ENCODE measurements at regions not wholly inside any gene's neighbourhood (a gene's known extent, or its start where the extent isn't known, plus 50 kb on each side); places are given as distances from the start of the nearest gene placed in this dataset.

DNA sequence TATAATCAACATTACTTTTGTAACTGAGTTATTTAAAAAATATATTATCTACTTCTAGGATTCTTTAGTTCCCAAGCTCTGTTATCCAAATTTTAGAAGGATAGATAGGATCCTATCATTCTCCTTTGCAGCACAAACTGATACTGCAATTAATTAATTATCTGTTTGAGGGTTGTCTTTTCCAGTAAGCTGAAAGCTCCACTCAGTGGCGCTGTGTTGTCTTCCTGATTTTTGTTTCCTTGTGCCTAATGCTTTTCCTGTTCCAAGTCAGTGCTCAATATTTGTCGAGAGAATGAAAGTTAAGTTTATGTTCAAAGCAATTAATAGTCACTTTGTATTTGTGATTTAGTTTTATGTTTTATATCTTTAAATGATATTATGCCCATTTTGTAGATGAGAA, 107.4 kb upstream of the ANK2 start:
- Histone ChIP-seq H3K9me3 (no peaks in the 10 kb centered on the region), H3K36me3 (no peaks in the 10 kb centered on the region), H3K4me1 (ENCODE audit: control insufficient read depth in 1 of 2, low read depth in 2 of 2) (no peaks in the 10 kb centered on the region), H3K27me3 (replicated peaks; ENCODE audit: insufficient read depth) (no peaks in the 10 kb centered on the region), H3K4me3 (no peak overlapping the region), H3K27ac (no peak overlapping the region)
- ATAC-seq (ENCODE audit: insufficient number of reproducible peaks, low FRiP score, low read depth) (no peak), DNase-seq (ENCODE audit: low spot score) (no peak)
- TF ChIP-seq CTCF (IDR thresholded peaks at IDR 0.05), result no peak

DNA sequence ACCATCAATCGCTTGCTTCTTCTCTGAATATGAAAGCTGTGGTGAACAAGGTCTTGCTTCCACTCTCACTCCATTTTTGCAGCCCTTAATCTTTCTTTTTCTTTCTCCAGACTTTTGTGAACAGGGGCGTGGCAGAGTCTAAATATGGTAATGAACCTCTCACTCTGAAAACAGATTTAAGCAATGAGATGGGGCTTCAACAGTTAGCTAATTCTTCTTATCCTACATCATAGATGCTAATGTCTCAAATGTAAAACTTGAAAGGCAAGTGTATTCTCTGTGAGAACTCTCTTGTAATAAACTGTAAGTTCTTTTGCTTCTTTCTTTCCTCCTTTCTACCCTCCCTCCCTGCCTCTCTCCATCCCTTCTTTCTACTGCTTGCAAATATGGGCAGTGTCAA, 106.5 kb upstream of the ANK2 start:
- H3K9me3 ChIP-seq, result no peaks in the 10 kb centered on the region
- H3K4me1 ChIP-seq (ENCODE audit: control insufficient read depth in 1 of 2, low read depth in 2 of 2), result no peaks in the 10 kb centered on the region
- DNase-seq (ENCODE audit: low spot score), result no peak
- H3K36me3 ChIP-seq, result no peaks in the 10 kb centered on the region
- ATAC-seq (ENCODE audit: insufficient number of reproducible peaks, low FRiP score, low read depth), result no peak
- no peaks in the 10 kb centered on the region for H3K27me3 ChIP-seq (replicated peaks; ENCODE audit: insufficient read depth)
- no peak overlapping the region for H3K27ac ChIP-seq
- H3K4me3 ChIP-seq, result no peak overlapping the region
- no peak for TF ChIP-seq CTCF (IDR thresholded peaks at IDR 0.05)

GRCh38 chr4:112944006-112944405, 105.4 kb upstream of the ANK2 start:
- Histone ChIP-seq H3K9me3 (no peaks in the 10 kb centered on the region), H3K27ac (no peak overlapping the region), H3K4me1 (ENCODE audit: control insufficient read depth in 1 of 2, low read depth in 2 of 2) (no peaks in the 10 kb centered on the region), H3K36me3 (no peaks in the 10 kb centered on the region), H3K27me3 (replicated peaks; ENCODE audit: insufficient read depth) (no peaks in the 10 kb centered on the region), H3K4me3 (no peak overlapping the region)
- no peak for TF ChIP-seq CTCF (IDR thresholded peaks at IDR 0.05)
- DNase-seq (ENCODE audit: low spot score) (no peak), ATAC-seq (ENCODE audit: insufficient number of reproducible peaks, low FRiP score, low read depth) (no peak)

GRCh38 chr4:112946127-112946526, 103.3 kb upstream of the ANK2 start:
- DNase-seq (ENCODE audit: low spot score) (no peak), ATAC-seq (ENCODE audit: insufficient number of reproducible peaks, low FRiP score, low read depth) (no peak)
- no peak for TF ChIP-seq CTCF (IDR thresholded peaks at IDR 0.05)
- Histone ChIP-seq H3K27ac (no peak overlapping the region), H3K27me3 (replicated peaks; ENCODE audit: insufficient read depth) (no peaks in the 10 kb centered on the region), H3K9me3 (no peaks in the 10 kb centered on the region), H3K36me3 (no peaks in the 10 kb centered on the region), H3K4me1 (ENCODE audit: control insufficient read depth in 1 of 2, low read depth in 2 of 2) (no peaks in the 10 kb centered on the region), H3K4me3 (no peak overlapping the region)

DNA sequence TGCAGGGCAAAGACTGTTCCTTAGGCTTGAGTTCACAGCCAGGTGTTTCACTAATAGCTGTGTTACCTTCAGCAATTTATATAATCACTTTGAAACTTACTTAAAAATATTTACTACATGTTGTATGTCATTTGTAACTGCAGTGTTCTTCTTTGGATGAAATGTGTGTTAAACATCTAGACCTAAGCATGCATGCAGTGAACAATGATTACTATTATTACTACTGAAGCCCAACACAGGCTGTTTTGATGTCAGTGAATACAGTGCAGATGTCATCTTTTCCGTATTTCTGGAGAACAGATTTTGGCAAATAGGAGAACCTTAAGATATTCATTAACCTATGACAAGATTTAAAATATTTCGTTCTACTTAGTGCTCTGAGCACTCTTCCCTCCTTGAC, 101.8 kb upstream of the ANK2 start:
- Histone ChIP-seq H3K4me1 (ENCODE audit: control insufficient read depth in 1 of 2, low read depth in 2 of 2) (no peaks in the 10 kb centered on the region), H3K27me3 (replicated peaks; ENCODE audit: insufficient read depth) (no peaks in the 10 kb centered on the region), H3K9me3 (no peaks in the 10 kb centered on the region), H3K4me3 (no peak overlapping the region), H3K36me3 (no peaks in the 10 kb centered on the region), H3K27ac (no peak overlapping the region)
- DNase-seq (ENCODE audit: low spot score) (no peak), ATAC-seq (ENCODE audit: insufficient number of reproducible peaks, low FRiP score, low read depth) (no peak)
- no peak for TF ChIP-seq CTCF (IDR thresholded peaks at IDR 0.05)
